ENCODE measurements at regions not wholly inside any gene's neighbourhood (a gene's known extent, or its start where the extent isn't known, plus 50 kb on each side); places are given as distances from the start of the nearest gene placed in this dataset.

DNA sequence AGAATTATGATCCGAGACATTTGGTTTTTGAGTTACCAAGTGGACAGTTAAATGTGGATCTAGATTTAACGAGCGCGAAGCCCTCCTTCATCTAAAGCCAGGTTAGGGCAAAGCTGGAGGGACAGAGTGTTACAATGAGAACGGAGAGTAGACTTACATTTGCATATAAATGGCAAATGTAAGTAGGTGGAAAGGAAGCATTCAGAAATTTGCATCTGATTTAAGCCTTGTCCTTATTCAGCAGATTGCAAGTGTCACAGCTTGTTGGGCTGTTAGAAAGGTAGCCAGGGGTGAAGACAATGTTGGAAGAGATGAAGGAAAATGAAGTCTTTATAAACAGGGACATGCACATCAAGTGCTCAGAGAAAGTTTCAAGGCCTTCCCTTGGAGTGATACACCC lies 806.2 kb downstream of the GALC start:
- TF ChIP-seq EZH2 (IDR thresholded peaks at IDR 0.05), result no peak
- no peak for TF ChIP-seq CTCF (IDR thresholded peaks at IDR 0.05)

Data from neural progenitor cell (in vitro differentiated cells).